Activated CD4-positive, alpha-beta T cell treated with anti-CD3 and anti-CD28 coated beads for 24 hours (primary cell): ENCODE measurements at regions not wholly inside any gene's neighbourhood (a gene's known extent, or its start where the extent isn't known, plus 50 kb on each side); places are given as distances from the start of the nearest gene placed in this dataset.

Experiments used
- DNase-seq, 2 donors: peaks; one replicate each; pipeline ENCODE4 v3.0.0-alpha.2; 2020; ENCODE audit warnings: low read depth in 2 of 2

- DNase-seq: no peak
These were observed 606.3 kb downstream of the NPHP4 start for GRCh38 chr1:5385956-5386355.

DNA sequence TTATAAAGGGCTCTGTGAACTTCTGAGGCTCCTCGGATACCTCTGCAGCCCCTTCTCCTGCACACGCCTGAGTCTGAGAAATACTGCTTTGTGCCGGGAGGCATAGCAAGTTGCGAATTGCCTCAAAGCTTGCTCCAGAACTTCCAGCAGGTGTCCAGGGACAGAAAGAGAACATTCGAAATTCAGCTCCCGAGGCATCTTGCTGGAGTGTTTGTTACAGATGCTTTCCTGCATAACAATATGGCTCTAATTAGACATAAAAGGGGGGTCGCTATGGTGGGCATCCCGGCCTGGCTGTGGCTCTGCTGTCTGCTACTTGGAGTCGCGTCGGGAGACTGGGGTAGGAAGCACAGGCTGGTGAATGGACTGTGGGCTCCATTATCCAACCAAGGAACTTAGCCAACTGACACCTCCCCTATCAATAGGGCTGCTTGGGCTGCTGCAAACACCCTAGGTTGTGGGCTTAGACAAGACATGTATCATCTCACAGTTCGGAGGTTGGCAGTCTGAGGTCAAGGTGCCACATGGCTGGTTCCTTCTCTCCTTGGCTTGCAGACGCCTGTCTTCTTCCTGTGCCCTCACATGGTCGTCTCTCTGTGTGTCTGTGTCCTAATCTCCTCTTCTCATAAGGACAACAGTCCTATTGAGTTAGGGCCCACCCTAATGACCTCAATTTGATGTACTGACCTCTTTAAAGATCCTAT, 607.0 kb downstream of the NPHP4 start:
- no peak for DNase-seq

- no peak for DNase-seq
These were observed 610.7 kb downstream of the NPHP4 start for GRCh38 chr1:5381491-5381890.

DNA sequence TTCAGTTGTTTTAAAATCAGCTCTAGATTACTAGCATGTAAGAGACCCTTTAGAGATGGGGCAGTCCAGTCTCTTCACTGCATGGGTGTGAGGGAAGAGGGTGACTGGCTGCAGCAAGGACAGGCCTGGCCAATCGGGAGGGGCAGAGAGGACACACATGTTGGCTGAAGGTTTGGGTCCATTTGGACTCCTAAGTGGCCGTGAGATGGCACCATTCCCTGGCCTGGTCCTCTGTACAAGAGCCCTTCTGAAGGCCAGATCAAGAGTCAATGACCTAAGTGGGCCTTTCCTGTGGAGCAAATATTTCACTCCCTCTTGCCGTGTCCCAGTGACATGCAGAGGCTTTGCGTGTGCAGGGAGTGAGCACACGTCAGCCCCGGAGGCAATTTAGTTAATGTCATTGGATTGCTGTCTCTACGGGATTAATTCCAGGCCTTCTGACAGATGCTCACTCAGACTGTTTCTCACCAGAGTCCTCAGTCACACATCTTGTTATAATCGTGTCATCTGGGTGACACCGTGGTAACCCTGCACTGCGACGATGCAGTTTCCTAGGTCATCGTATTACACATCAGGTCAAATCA, 613.0 kb downstream of the NPHP4 start:
- no peak for DNase-seq

DNA sequence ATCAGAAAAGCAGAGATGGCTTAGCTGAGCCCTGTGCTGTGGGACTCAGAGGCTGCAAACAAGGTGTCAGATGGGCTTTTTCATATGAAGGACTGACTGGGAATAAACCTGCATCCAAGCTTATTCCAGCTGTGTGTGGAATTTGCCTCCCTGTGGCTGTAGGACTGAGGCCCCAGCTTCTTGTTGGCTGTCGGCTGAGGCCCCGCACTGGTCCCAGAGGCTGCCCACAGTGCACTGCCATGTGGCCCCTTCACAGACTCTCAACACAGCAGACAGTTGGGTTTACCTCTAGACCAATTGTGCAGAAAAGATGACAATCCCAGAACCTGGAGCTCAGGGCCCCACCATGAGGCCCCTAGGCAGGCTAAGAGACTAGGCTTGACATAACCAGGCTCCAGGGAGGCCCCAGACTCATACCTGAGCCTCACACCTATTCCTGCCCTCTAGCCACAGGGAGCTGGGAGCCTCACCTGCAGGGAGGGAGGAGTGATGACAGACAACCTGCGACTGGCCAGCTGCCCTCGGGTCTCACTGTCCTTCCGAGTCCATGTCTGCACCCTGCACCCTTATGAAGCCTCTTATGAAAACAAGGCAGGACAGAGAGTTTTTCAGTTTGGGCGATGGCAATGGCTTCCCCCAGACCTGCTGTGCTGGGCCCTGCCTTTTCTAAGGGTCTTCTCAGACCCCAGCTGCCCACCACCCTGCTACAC, 615.5 kb downstream of the NPHP4 start:
- no peak for DNase-seq

- no peak for DNase-seq
These were observed 616.7 kb downstream of the NPHP4 start for GRCh38 chr1:5375481-5375880.

DNA sequence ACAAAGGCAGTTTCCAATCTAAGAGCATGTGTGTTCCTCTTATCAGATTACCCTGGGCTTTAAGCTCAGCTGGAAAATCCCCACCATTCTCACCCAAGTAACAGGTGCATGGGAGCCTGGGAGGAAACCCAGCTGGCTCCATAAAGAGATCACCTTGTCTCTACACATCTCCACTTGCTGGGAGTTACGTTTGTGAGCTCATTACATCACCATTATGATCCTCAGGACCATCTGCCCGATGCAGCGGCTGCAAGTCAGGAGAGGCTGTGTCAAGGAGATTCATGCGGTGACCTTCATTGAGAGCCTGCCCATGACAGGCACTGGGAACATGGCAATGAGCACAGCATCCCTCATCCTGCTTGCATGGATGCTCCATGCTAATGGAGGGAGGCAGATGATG, 618.0 kb downstream of the NPHP4 start:
- DNase-seq: no peak

GRCh38 chr1:5373281-5373680, 618.9 kb downstream of the NPHP4 start:
- DNase-seq: no peak

DNA sequence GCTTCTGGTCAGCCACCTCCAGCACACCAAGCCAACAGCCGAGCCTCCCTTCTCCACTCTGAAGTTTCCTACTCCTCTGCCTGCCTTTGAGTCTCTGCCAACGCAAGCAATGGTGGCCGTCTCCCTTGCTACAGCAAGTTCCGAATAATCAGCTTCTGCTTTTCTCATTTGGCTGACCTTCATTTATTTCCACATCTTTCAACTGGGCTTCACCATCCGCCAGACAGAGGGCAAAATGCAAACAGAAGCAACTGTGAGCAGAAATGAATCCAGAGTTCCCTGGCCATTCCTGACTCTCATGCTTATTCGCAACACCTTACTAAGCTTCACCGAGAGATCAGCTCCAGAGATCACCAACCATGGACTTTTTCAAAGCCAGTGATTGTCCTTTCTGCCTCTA, 621.0 kb downstream of the NPHP4 start:
- DNase-seq: no peak

- DNase-seq: no peak
These were observed 621.9 kb downstream of the NPHP4 start for GRCh38 chr1:5370311-5370710.

DNA sequence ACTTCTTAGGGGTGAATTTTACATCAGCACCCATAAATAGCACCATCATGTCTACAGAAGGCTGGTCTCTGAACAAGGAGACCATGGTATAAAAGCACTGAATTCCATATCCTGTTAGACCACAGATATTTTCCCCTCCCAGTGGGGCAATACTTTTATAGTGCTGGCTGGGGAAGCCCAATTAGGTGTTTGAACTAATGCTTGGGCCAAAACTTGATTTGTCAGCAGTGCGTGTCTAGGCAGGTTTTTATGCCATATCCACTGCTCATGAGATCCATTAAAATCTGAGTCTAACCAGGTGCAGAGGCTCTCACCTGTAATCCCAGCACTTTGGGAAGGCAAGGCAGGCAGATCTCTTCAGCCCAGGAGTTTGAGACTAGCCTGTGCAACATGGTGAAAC, 623.0 kb downstream of the NPHP4 start:
- no peak for DNase-seq

DNA sequence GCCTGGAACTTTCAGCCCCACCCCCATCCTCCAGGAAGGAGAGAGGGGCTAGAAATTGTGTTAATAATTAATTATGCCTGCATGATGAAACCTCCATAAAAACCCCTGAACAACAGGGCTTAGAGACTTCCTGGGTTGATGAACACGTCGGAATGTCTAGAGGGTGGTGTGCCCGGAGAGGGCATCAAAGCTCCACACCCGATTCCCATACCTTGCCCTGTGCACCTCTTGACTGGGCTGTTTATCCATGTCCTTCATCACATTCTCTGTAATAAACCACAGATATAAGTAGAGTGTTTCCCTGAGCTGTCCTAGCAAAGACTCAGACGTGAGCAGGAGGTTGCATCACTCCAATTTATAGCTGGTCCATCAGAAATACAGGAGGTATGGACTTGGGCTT, 624.0 kb downstream of the NPHP4 start:
- DNase-seq: no peak

DNA sequence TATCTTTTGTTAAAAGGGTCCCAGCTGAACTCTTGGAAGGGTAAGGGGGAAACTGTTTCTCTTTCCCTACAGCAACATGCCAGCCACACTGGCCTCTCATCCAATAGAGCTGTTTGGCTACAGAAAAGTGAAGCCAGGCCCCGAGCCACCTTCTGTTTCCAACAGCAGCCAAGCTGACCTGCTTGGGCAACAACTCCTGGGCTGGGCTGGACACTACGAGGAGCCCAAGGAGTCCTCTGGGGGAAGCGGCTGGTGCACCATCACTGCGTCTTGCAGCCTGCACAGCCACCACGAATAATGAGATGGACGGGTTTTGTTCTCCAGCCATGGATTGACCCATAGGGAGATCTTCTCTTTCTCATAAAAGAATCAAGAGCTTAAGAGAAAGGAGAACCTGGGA, 624.9 kb downstream of the NPHP4 start:
- no peak for DNase-seq

DNA sequence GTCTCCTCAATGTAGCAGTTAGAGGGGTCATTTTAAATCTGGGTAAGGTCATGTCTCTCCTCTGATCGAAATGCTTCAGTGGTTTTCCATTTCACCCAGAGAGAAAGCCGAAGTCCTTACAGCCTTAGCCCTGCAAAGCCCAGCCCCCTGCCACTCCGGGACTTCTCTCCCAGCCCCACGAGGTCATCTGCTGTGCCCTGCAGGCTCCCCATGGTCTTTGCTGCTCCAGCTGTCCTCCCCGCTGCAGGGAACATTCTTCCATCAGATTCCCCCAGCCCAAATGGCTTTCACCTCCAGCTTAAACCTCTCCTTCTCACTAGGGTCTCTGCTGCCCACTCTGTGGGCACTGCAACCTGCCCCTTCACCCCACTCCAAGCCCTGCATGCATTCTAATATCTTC, 626.5 kb downstream of the NPHP4 start:
- DNase-seq: no peak

GRCh38 chr1:5364591-5364990, 627.6 kb downstream of the NPHP4 start:
- DNase-seq: no peak

- no peak for DNase-seq
These were observed 637.5 kb downstream of the NPHP4 start for GRCh38 chr1:5354681-5355080.

DNA sequence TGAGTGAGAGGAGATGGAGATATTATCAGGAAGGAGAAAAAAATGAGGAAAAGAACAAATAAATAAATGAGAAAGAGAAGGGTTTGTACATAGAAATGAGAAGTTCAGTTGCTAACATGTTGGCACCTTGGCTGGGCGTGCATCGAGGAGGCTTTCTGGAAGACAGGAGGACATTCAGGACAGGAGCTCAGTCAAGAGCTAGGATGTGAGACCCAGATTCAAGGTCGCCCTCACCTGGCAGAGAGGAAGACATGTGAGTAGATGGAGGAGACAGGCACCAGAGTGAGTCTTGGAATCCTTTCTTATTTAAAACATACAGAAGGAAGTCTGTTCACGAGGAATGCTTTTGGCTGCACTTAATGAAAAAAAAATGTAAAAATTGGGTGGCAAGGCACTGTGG, 640.9 kb downstream of the NPHP4 start:
- no peak for DNase-seq

- DNase-seq: no peak
These were observed 642.7 kb downstream of the NPHP4 start for GRCh38 chr1:5349526-5349925.

- no peak for DNase-seq
These were observed 643.3 kb downstream of the NPHP4 start for GRCh38 chr1:5348732-5349465.

- DNase-seq: no peak
These were observed 644.5 kb downstream of the NPHP4 start for GRCh38 chr1:5347726-5348125.

GRCh38 chr1:5345556-5345955, 646.7 kb downstream of the NPHP4 start:
- DNase-seq: no peak

DNA sequence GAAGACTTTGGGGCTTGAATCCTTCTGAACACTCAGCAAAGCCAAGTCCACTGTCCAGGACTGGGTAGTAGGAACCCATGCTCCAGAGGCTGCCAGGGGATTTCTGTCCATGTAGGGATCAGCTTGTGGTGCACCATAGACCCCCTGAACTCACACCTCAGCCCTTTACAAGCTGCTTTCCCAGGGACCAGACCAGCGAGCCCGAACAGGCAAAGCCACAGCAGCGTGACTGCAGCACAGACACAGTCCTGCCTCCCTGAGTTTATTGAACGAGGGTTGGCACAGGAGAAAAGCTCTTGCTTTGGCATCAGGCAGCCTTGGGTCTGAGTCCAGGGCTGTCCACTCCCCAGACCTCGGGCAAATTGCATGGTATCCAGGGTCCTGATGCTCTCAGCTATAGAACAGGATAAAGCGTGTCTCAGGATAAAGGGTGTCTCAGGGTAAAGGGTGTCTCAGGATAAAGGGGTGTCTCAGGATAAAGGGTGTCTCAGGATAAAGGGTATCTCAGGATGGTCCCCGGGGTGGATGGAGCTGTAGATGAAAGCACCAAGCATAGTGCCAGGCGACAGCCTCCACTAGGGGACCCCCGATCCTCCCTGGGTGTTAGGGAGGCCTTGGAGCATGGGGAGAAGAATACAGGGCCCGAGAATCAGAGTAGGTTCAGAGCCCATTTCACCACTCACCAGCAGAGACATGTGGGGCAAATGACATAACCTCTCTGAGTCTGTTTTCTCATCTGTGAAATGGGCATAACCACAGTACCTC, 648.8 kb downstream of the NPHP4 start:
- DNase-seq: no peak
